ENCODE measurements at regions not wholly inside any gene's neighbourhood (a gene's known extent, or its start where the extent isn't known, plus 50 kb on each side); places are given as distances from the start of the nearest gene placed in this dataset.
"Not testable (repeated sequence)": the region's sequence is repeated elsewhere in the genome, so short reads cannot be mapped to it uniquely, and the experiment has no call there.

- no peak for DNase-seq (ENCODE audit: low read depth in 2 of 2)
Measured at GRCh38 chr16:65846210-65846602, 520.3 kb upstream of the CDH5 start.

- no peak for DNase-seq (ENCODE audit: low read depth in 2 of 2)
Measured at GRCh38 chr16:65845466-65846209, 520.9 kb upstream of the CDH5 start.

GRCh38 chr16:65843941-65844340 is 522.5 kb upstream of the CDH5 start:
- DNase-seq (ENCODE audit: low read depth in 2 of 2) = no peak

- no peak for DNase-seq (ENCODE audit: low read depth in 2 of 2)
Measured at GRCh38 chr16:65842067-65842466, 524.4 kb upstream of the CDH5 start.

GRCh38 chr16:65838001-65838400 is 528.5 kb upstream of the CDH5 start:
- no peak for DNase-seq (ENCODE audit: low read depth in 2 of 2)

GRCh38 chr16:65837464-65837863 is 529.0 kb upstream of the CDH5 start:
- DNase-seq (ENCODE audit: low read depth in 2 of 2) = no peak

GRCh38 chr16:65834688-65835087 is 531.8 kb upstream of the CDH5 start:
- no peak for DNase-seq (ENCODE audit: low read depth in 2 of 2)

GRCh38 chr16:65833171-65833871 is 533.2 kb upstream of the CDH5 start:
- no peak for DNase-seq (ENCODE audit: low read depth in 2 of 2)

GRCh38 chr16:65832679-65833078 is 533.8 kb upstream of the CDH5 start:
- DNase-seq (ENCODE audit: low read depth in 2 of 2) = no peak

GRCh38 chr16:65831903-65832666 is 534.4 kb upstream of the CDH5 start:
- no peak for DNase-seq (ENCODE audit: low read depth in 2 of 2)

GRCh38 chr16:65829076-65829475 is 537.4 kb upstream of the CDH5 start:
- DNase-seq (ENCODE audit: low read depth in 2 of 2) = no peak

GRCh38 chr16:65828296-65828695 is 538.2 kb upstream of the CDH5 start:
- DNase-seq (ENCODE audit: low read depth in 2 of 2) = no peak

- DNase-seq (ENCODE audit: low read depth in 2 of 2) = no peak
Measured at GRCh38 chr16:65827231-65827630, 539.3 kb upstream of the CDH5 start.

GRCh38 chr16:65825191-65825856 is 541.2 kb upstream of the CDH5 start:
- DNase-seq (ENCODE audit: low read depth in 2 of 2) = no peak

- DNase-seq (ENCODE audit: low read depth in 2 of 2) = no peak
Measured at GRCh38 chr16:65822148-65822547, 544.3 kb upstream of the CDH5 start.

- DNase-seq (ENCODE audit: low read depth in 2 of 2) = no peak
Measured at GRCh38 chr16:65819136-65819898, 547.2 kb upstream of the CDH5 start.

- DNase-seq (ENCODE audit: low read depth in 2 of 2) = no peak
Measured at GRCh38 chr16:65817799-65818198, 548.7 kb upstream of the CDH5 start.

- no peak for DNase-seq (ENCODE audit: low read depth in 2 of 2)
Measured at GRCh38 chr16:65817066-65817465, 549.4 kb upstream of the CDH5 start.

- DNase-seq (ENCODE audit: low read depth in 2 of 2) = no peak
Measured at GRCh38 chr16:65816556-65816955, 549.9 kb upstream of the CDH5 start.

GRCh38 chr16:65815707-65816106 is 550.8 kb upstream of the CDH5 start:
- no peak for DNase-seq (ENCODE audit: low read depth in 2 of 2)

- not testable (repeated sequence) for DNase-seq (ENCODE audit: low read depth in 2 of 2)
Measured at GRCh38 chr16:65813879-65814278, 552.6 kb upstream of the CDH5 start.

All from stimulated activated CD8-positive, alpha-beta memory T cell treated with anti-CD3 and anti-CD28 coated beads, Interleukin-15, amount 100 ng/mL, for 4 hours (primary cell).